Smooth muscle cell (in vitro differentiated cells): ENCODE measurements at regions not wholly inside any gene's neighbourhood (a gene's known extent, or its start where the extent isn't known, plus 50 kb on each side); places are given as distances from the start of the nearest gene placed in this dataset.

ENCODE experiments used
- DNase-seq: peaks from one replicate; lab custom pipeline; 2025; ENCODE audit not compliant: unreplicated experiment; lab: John Stamatoyannopoulos, UW
- H2AFZ ChIP-seq: fragments of 200-600 bp; sonication (generic); 2 replicates; pipeline ENCODE4 v1.6.0; 2016; ENCODE audit warnings: antibody characterized with exemption, low read depth, mild to moderate bottlenecking
- H3F3A ChIP-seq: fragments of 200-600 bp; sonication (generic); 2 replicates; pipeline ENCODE4 v1.6.0; 2017; ENCODE audit warnings: antibody characterized with exemption, low read depth
- H3K27ac ChIP-seq: fragments of 200-600 bp; sonication (generic); 2 replicates; pipeline ENCODE4 v1.5.1; 2016; ENCODE audit warnings: low read depth, mild to moderate bottlenecking
- H3K27me3 ChIP-seq: fragments of 200-600 bp; sonication (generic); 2 replicates; pipeline ENCODE4 v1.6.1; 2016; ENCODE audit warnings: low read depth, mild to moderate bottlenecking
- H3K36me3 ChIP-seq: fragments of 200-600 bp; sonication (generic); 2 replicates; pipeline ENCODE4 v1.5.1; 2016; ENCODE audit warnings: low read depth
- H3K4me1 ChIP-seq: fragments of 200-600 bp; sonication (generic); 2 replicates; pipeline ENCODE4 v1.5.1; 2016; ENCODE audit warnings: low read depth
- H3K4me2 ChIP-seq: fragments of 200-600 bp; sonication (generic); 2 replicates; pipeline ENCODE4 v1.6.0; 2016; ENCODE audit warnings: mild to moderate bottlenecking
- H3K4me3 ChIP-seq: fragments of 200-600 bp; sonication (generic); 2 replicates; pipeline ENCODE4 v1.5.1; 2016; ENCODE audit warnings: mild to moderate bottlenecking
- H3K79me2 ChIP-seq: fragments of 200-600 bp; sonication (generic); 2 replicates; pipeline ENCODE4 v1.6.0; 2016; ENCODE audit warnings: low read depth, mild to moderate bottlenecking
- H3K9ac ChIP-seq: fragments of 200-600 bp; sonication (generic); 2 replicates; pipeline ENCODE4 v1.6.0; 2016; ENCODE audit warnings: low read depth
- H3K9me3 ChIP-seq: fragments of 200-600 bp; sonication (generic); replicated peaks from 2 replicates; pipeline ENCODE4 v1.5.1; 2016; ENCODE audit warnings: low read depth
- H4K20me1 ChIP-seq: fragments of 200-600 bp; sonication (generic); 2 replicates; pipeline ENCODE4 v1.6.0; 2016; ENCODE audit warnings: low read depth
- WGBS: methylation state at CpG from one replicate; pipeline ENCODE4 v1.1.7; 2016; ENCODE audit warnings: low lambda C conversion rate; 5-methylcytosine and 5-hydroxymethylcytosine counted together
- TF ChIP-seq, protein P1 (sequence below): fragments of 200-600 bp; sonication (generic); IDR thresholded peaks from 2 replicates; pipeline ENCODE4 v1.5.1; 2017; ENCODE audit warnings: borderline replicate concordance, mild to moderate bottlenecking, antibody characterized with exemption; ENCODE audit not compliant: insufficient read depth, poor library complexity, severe bottlenecking

- H3K27ac ChIP-seq: peak overlapping the region; percentile 72
- peaks cover 4% of the 10 kb centered on the region for H3F3A ChIP-seq
- WGBS: 76% methylated on average over 8 of the region's 8 CpGs
- peak overlapping the region; percentile 12 for H2AFZ ChIP-seq
- no peak overlapping the region for H3K4me3 ChIP-seq
- no peak for DNase-seq
- H3K4me1 ChIP-seq: peaks cover 10% of the 10 kb centered on the region
- no peaks in the 10 kb centered on the region for H3K79me2 ChIP-seq
- no peaks in the 10 kb centered on the region for H4K20me1 ChIP-seq
- H3K9ac ChIP-seq: no peak overlapping the region
- TF ChIP-seq, protein P1, sequence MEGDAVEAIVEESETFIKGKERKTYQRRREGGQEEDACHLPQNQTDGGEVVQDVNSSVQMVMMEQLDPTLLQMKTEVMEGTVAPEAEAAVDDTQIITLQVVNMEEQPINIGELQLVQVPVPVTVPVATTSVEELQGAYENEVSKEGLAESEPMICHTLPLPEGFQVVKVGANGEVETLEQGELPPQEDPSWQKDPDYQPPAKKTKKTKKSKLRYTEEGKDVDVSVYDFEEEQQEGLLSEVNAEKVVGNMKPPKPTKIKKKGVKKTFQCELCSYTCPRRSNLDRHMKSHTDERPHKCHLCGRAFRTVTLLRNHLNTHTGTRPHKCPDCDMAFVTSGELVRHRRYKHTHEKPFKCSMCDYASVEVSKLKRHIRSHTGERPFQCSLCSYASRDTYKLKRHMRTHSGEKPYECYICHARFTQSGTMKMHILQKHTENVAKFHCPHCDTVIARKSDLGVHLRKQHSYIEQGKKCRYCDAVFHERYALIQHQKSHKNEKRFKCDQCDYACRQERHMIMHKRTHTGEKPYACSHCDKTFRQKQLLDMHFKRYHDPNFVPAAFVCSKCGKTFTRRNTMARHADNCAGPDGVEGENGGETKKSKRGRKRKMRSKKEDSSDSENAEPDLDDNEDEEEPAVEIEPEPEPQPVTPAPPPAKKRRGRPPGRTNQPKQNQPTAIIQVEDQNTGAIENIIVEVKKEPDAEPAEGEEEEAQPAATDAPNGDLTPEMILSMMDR: no peak
- H3K36me3 ChIP-seq: no peaks in the 10 kb centered on the region
- no peaks in the 10 kb centered on the region for H3K27me3 ChIP-seq
- no peaks in the 10 kb centered on the region for H3K9me3 ChIP-seq
- no peak overlapping the region for H3K4me2 ChIP-seq
Measured at GRCh38 chr12:25690996-25691864, 138.1 kb upstream of the LMNTD1 start.

DNA sequence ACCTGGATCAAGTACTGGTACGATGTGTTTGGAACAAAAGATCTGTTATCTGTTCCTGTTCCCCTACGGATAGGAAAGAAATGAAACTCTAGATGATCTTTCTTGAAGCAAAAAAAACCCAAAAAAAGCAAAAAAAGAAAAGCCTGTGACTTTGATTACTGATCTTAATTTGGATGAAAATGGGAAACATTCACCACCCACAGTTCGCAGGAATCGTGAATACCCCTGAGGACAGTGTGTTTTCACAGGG, 138.7 kb upstream of the LMNTD1 start:
- DNase-seq: no peak
- Histone ChIP-seq H3F3A (peaks cover 4% of the 10 kb centered on the region), H2AFZ (peak overlapping the region; percentile 12), H3K4me3 (no peak overlapping the region), H3K27ac (peak overlapping the region; percentile 72), H3K4me1 (peaks cover 10% of the 10 kb centered on the region), H3K4me2 (peak overlapping the region; percentile 22), H3K36me3 (no peaks in the 10 kb centered on the region), H3K9ac (no peak overlapping the region), H4K20me1 (no peaks in the 10 kb centered on the region), H3K79me2 (no peaks in the 10 kb centered on the region), H3K9me3 (no peaks in the 10 kb centered on the region), H3K27me3 (no peaks in the 10 kb centered on the region)
- TF ChIP-seq, protein P1: no peak
- 59% methylated on average over 4 of the region's 4 CpGs for WGBS

- peak overlapping the region; percentile 22 for H3K4me2 ChIP-seq
- DNase-seq: no peak
- TF ChIP-seq, protein P1: no peak
Measured at GRCh38 chr12:25692115-25693035, 139.3 kb upstream of the LMNTD1 start.

More at GRCh38 chr12:25692115-25693035, 139.3 kb upstream of the LMNTD1 start:
- H3K4me3 ChIP-seq: no peak overlapping the region
- no peaks in the 10 kb centered on the region for H4K20me1 ChIP-seq
- H3K36me3 ChIP-seq: no peaks in the 10 kb centered on the region
- H3K9ac ChIP-seq: peak overlapping the region; percentile 5
- 37% methylated on average over 9 of the region's 9 CpGs for WGBS
- H3K4me1 ChIP-seq: peaks cover 10% of the 10 kb centered on the region
- H3K9me3 ChIP-seq: no peaks in the 10 kb centered on the region
- peak overlapping the region; percentile 12 for H2AFZ ChIP-seq
- H3K79me2 ChIP-seq: no peaks in the 10 kb centered on the region
- H3K27ac ChIP-seq: peak overlapping the region; percentile 72
- H3K27me3 ChIP-seq: no peaks in the 10 kb centered on the region
- peaks cover 4% of the 10 kb centered on the region for H3F3A ChIP-seq
